Kidney (tissue), 13 donors: ENCODE measurements at regions not wholly inside any gene's neighbourhood (a gene's known extent, or its start where the extent isn't known, plus 50 kb on each side); places are given as distances from the start of the nearest gene placed in this dataset.

Experiments used
- DNase-seq, 5 donors: peaks; one replicate each; pipeline ENCODE4 v3.0.0-alpha.2; 2013 to 2020
- FAIRE-seq: peaks from 2 replicates; lab custom pipeline; 2012; peaks lifted over from hg19 to GRCh38; lab: Jason Lieb, UNC
- H3K27ac ChIP-seq, 2 donors: one replicate each; pipeline ENCODE4 v1.7.0; 2013; ENCODE audit warnings: low read depth in 2 of 2, low read length in 2 of 2, inconsistent platforms in 1 of 2
- H3K27me3 ChIP-seq: one replicate; pipeline ENCODE4 v1.7.1; 2013; ENCODE audit warnings: low read length, inconsistent platforms; ENCODE audit not compliant: control insufficient read depth, insufficient read depth
- H3K36me3 ChIP-seq, 3 donors: one replicate each; pipeline versions ENCODE4 v1.7.0 to v1.7.1; 2013; ENCODE audit warnings: low read length in 3 of 3, control low read depth in 1 of 3, inconsistent platforms in 1 of 3; ENCODE audit not compliant: insufficient read depth in 3 of 3, control insufficient read depth in 2 of 3
- H3K4me1 ChIP-seq, 3 donors: one replicate each; pipeline versions ENCODE4 v1.7.0 to v1.7.1; 2013; ENCODE audit warnings: low read length in 3 of 3, inconsistent platforms in 1 of 3, low read depth in 1 of 3; ENCODE audit not compliant: control insufficient read depth in 2 of 3, insufficient read depth in 2 of 3
- H3K4me3 ChIP-seq, 3 donors: one replicate each; pipeline versions ENCODE4 v1.7.0 to v1.8.1; 2013; ENCODE audit warnings: low read length in 3 of 3, control low read depth in 1 of 3, inconsistent platforms in 1 of 3
- H3K9ac ChIP-seq, 3 donors: one replicate each; pipeline versions ENCODE4 v1.7.0 to v1.7.1; 2013; ENCODE audit warnings: low read length in 3 of 3, control low read depth in 1 of 3, inconsistent platforms in 1 of 3
- H3K9me3 ChIP-seq, 3 donors: one replicate each; pipeline versions ENCODE4 v1.7.0 to v1.7.1; 2013; ENCODE audit warnings: low read length in 3 of 3, control low read depth in 1 of 3, inconsistent platforms in 1 of 3; ENCODE audit not compliant: control insufficient read depth in 2 of 3, insufficient read depth in 1 of 3
- CTCF ChIP-seq: IDR thresholded peaks from 3 replicates; pipeline ENCODE4 v1.5.1; 2012; ENCODE audit warnings: mild to moderate bottlenecking, moderate library complexity, borderline replicate concordance; ENCODE audit not compliant: insufficient read depth; ENCODE audit errors: extremely low read depth
- intact Hi-C: fragments of 100-400 bp; cut with DNase I; formaldehyde crosslinking; loops from one replicate; pipeline ENCODE4 v1.11.1; 2022
- donor health status: control.
- donor health status: control.
- donor health status: control.
- donor health status: control.
- donor health status: control.
- donor health status: DM: yes; HTN: yes; CAD: no.
- donor health status: Normal renal cell carcinoma (clear cell type).

- H3K4me3 ChIP-seq, result no peak overlapping the region
- no peaks in the 10 kb centered on the region for H3K36me3 ChIP-seq
- FAIRE-seq, result no peak
- DNase-seq, result no peak
- no peaks in the 10 kb centered on the region for H3K9me3 ChIP-seq
- no peaks in the 10 kb centered on the region for H3K4me1 ChIP-seq
- intact Hi-C loops, result no loop called here
- no peak for TF ChIP-seq CTCF
- H3K9ac ChIP-seq, result no peak overlapping the region
- H3K27me3 ChIP-seq, result no peaks in the 10 kb centered on the region
- no peak overlapping the region for H3K27ac ChIP-seq
Observed at GRCh38 chr12:71071536-71072097, 86.2 kb downstream of the TSPAN8 start.

GRCh38 chr12:71070416-71071128 lies 87.2 kb downstream of the TSPAN8 start:
- no peak for TF ChIP-seq CTCF
- H3K9me3 ChIP-seq, result no peaks in the 10 kb centered on the region
- H3K4me3 ChIP-seq, result no peak overlapping the region
- DNase-seq (no peak), FAIRE-seq (no peak)
- H3K27ac ChIP-seq, result no peak overlapping the region
- no peaks in the 10 kb centered on the region for H3K36me3 ChIP-seq
- no peak overlapping the region for H3K9ac ChIP-seq
- intact Hi-C loops, result no loop called here
- H3K27me3 ChIP-seq, result no peaks in the 10 kb centered on the region
- H3K4me1 ChIP-seq, result no peaks in the 10 kb centered on the region

GRCh38 chr12:71069311-71069710 lies 88.5 kb downstream of the TSPAN8 start:
- Histone ChIP-seq H3K27me3 (no peaks in the 10 kb centered on the region), H3K4me3 (no peak overlapping the region), H3K4me1 (no peaks in the 10 kb centered on the region), H3K9me3 (no peaks in the 10 kb centered on the region), H3K36me3 (no peaks in the 10 kb centered on the region), H3K9ac (no peak overlapping the region), H3K27ac (no peak overlapping the region)
- DNase-seq, result no peak
- intact Hi-C loops, result no loop called here
- no peak for FAIRE-seq
- no peak for TF ChIP-seq CTCF

- intact Hi-C loops, result no loop called here
- no peak for TF ChIP-seq CTCF
- no peak for FAIRE-seq
- DNase-seq, result no peak
- H3K9me3 ChIP-seq, result no peaks in the 10 kb centered on the region
- no peaks in the 10 kb centered on the region for H3K27me3 ChIP-seq
- no peak overlapping the region for H3K9ac ChIP-seq
- H3K4me3 ChIP-seq, result no peak overlapping the region
- peaks cover 0 to 7% (median 0%) of the 10 kb centered on the region in 3 donors for H3K4me1 ChIP-seq
- H3K36me3 ChIP-seq, result no peaks in the 10 kb centered on the region
- H3K27ac ChIP-seq, result no peak overlapping the region
Observed at GRCh38 chr12:71063087-71063486, 94.7 kb downstream of the TSPAN8 start.
